ENCODE measurements at regions not wholly inside any gene's neighbourhood (a gene's known extent, or its start where the extent isn't known, plus 50 kb on each side); places are given as distances from the start of the nearest gene placed in this dataset.
"Not testable (repeated sequence)": the region's sequence is repeated elsewhere in the genome, so short reads cannot be mapped to it uniquely, and the experiment has no call there.

- Mint-ChIP-seq H3K4me3 (no peak overlapping the region), H3K27me3 (no peaks in the 10 kb centered on the region), H3K27ac (no peak overlapping the region), H3K9me3 (peaks cover 0 to 5% (median 3%) of the 10 kb centered on the region in 7 donors), H3K36me3 (no peaks in the 10 kb centered on the region), H3K4me1 (no peaks in the 10 kb centered on the region)
- Histone ChIP-seq H3K36me3 (ENCODE audit: control insufficient read depth, insufficient read depth, low read length) (no peaks in the 10 kb centered on the region), H3K4me1 (ENCODE audit: control insufficient read depth, insufficient read depth, low read length, poor library complexity, severe bottlenecking) (no peaks in the 10 kb centered on the region), H3K27me3 (ENCODE audit: control insufficient read depth, insufficient read depth, low read length) (no peaks in the 10 kb centered on the region), H3K9me3 (ENCODE audit: control insufficient read depth in 2 of 2, low read length in 2 of 2) (no peaks in the 10 kb centered on the region), H3K27ac (ENCODE audit: insufficient read depth, low read length, poor library complexity, severe bottlenecking) (no peak overlapping the region), H3K4me3 (ENCODE audit: low read depth, low read length) (no peak overlapping the region)
- no peak for ATAC-seq (ENCODE audit: low read depth in 2 of 2)
- no peak for DNase-seq
These were observed 353.4 kb downstream of the ADAMTS20 start for GRCh38 chr12:43198608-43199007.

- no peak overlapping the region for H3K27ac ChIP-seq (ENCODE audit: insufficient read depth, low read length, poor library complexity, severe bottlenecking)
- ATAC-seq (ENCODE audit: low read depth in 2 of 2) (no peak), DNase-seq (no peak)
- Mint-ChIP-seq H3K27me3 (no peaks in the 10 kb centered on the region), H3K4me3 (no peak overlapping the region), H3K9me3 (peaks cover 0 to 7% (median 4%) of the 10 kb centered on the region in 7 donors), H3K27ac (no peak overlapping the region), H3K4me1 (no peaks in the 10 kb centered on the region), H3K36me3 (no peaks in the 10 kb centered on the region)
- H3K9me3 ChIP-seq (ENCODE audit: control insufficient read depth in 2 of 2, low read length in 2 of 2), result no peaks in the 10 kb centered on the region
- no peaks in the 10 kb centered on the region for H3K27me3 ChIP-seq (ENCODE audit: control insufficient read depth, insufficient read depth, low read length)
- H3K36me3 ChIP-seq (ENCODE audit: control insufficient read depth, insufficient read depth, low read length), result no peaks in the 10 kb centered on the region
- no peak overlapping the region for H3K4me3 ChIP-seq (ENCODE audit: low read depth, low read length)
- no peaks in the 10 kb centered on the region for H3K4me1 ChIP-seq (ENCODE audit: control insufficient read depth, insufficient read depth, low read length, poor library complexity, severe bottlenecking)
These were observed 355.6 kb downstream of the ADAMTS20 start for GRCh38 chr12:43196268-43196907.

GRCh38 chr12:43193096-43193495 lies 358.9 kb downstream of the ADAMTS20 start:
- not testable (repeated sequence) for H3K36me3 ChIP-seq (ENCODE audit: control insufficient read depth, insufficient read depth, low read length); H3K9me3 ChIP-seq (ENCODE audit: control insufficient read depth in 2 of 2, low read length in 2 of 2); DNase-seq; H3K27ac ChIP-seq (ENCODE audit: insufficient read depth, low read length, poor library complexity, severe bottlenecking); H3K4me3 Mint-ChIP-seq; H3K36me3 Mint-ChIP-seq; H3K4me1 ChIP-seq (ENCODE audit: control insufficient read depth, insufficient read depth, low read length, poor library complexity, severe bottlenecking); H3K27me3 ChIP-seq (ENCODE audit: control insufficient read depth, insufficient read depth, low read length); H3K4me1 Mint-ChIP-seq; H3K27ac Mint-ChIP-seq; H3K4me3 ChIP-seq (ENCODE audit: low read depth, low read length); ATAC-seq (ENCODE audit: low read depth in 2 of 2); H3K27me3 Mint-ChIP-seq
- H3K9me3 Mint-ChIP-seq, result peaks cover 0 to 13% (median 6%) of the 10 kb centered on the region in 7 donors

GRCh38 chr12:43192442-43192841 lies 359.6 kb downstream of the ADAMTS20 start:
- not testable (repeated sequence) for H3K27me3 Mint-ChIP-seq; H3K4me3 ChIP-seq (ENCODE audit: low read depth, low read length); H3K36me3 ChIP-seq (ENCODE audit: control insufficient read depth, insufficient read depth, low read length); H3K27ac Mint-ChIP-seq; H3K4me1 ChIP-seq (ENCODE audit: control insufficient read depth, insufficient read depth, low read length, poor library complexity, severe bottlenecking); ATAC-seq (ENCODE audit: low read depth in 2 of 2); H3K27ac ChIP-seq (ENCODE audit: insufficient read depth, low read length, poor library complexity, severe bottlenecking); H3K4me3 Mint-ChIP-seq; H3K9me3 ChIP-seq (ENCODE audit: control insufficient read depth in 2 of 2, low read length in 2 of 2); H3K27me3 ChIP-seq (ENCODE audit: control insufficient read depth, insufficient read depth, low read length); H3K36me3 Mint-ChIP-seq; H3K4me1 Mint-ChIP-seq; DNase-seq
- H3K9me3 Mint-ChIP-seq, result peaks cover 2 to 17% (median 8%) of the 10 kb centered on the region in 7 donors

GRCh38 chr12:43180242-43180641 lies 371.8 kb downstream of the ADAMTS20 start:
- no peaks in the 10 kb centered on the region for H3K9me3 ChIP-seq (ENCODE audit: control insufficient read depth in 2 of 2, low read length in 2 of 2)
- ATAC-seq (ENCODE audit: low read depth in 2 of 2), result no peak
- Mint-ChIP-seq H3K27ac (no peak overlapping the region), H3K9me3 (peaks cover 0 to 12% (median 8%) of the 10 kb centered on the region in 7 donors), H3K4me3 (no peak overlapping the region), H3K4me1 (no peaks in the 10 kb centered on the region), H3K27me3 (no peaks in the 10 kb centered on the region), H3K36me3 (no peaks in the 10 kb centered on the region)
- H3K4me3 ChIP-seq (ENCODE audit: low read depth, low read length), result no peak overlapping the region
- no peaks in the 10 kb centered on the region for H3K36me3 ChIP-seq (ENCODE audit: control insufficient read depth, insufficient read depth, low read length)
- no peak for DNase-seq
- no peaks in the 10 kb centered on the region for H3K4me1 ChIP-seq (ENCODE audit: control insufficient read depth, insufficient read depth, low read length, poor library complexity, severe bottlenecking)
- no peak overlapping the region for H3K27ac ChIP-seq (ENCODE audit: insufficient read depth, low read length, poor library complexity, severe bottlenecking)
- H3K27me3 ChIP-seq (ENCODE audit: control insufficient read depth, insufficient read depth, low read length), result no peaks in the 10 kb centered on the region

- no peak for DNase-seq
- Histone ChIP-seq H3K36me3 (ENCODE audit: control insufficient read depth, insufficient read depth, low read length) (no peaks in the 10 kb centered on the region), H3K27ac (ENCODE audit: insufficient read depth, low read length, poor library complexity, severe bottlenecking) (no peak overlapping the region), H3K4me3 (ENCODE audit: low read depth, low read length) (no peak overlapping the region), H3K27me3 (ENCODE audit: control insufficient read depth, insufficient read depth, low read length) (no peaks in the 10 kb centered on the region), H3K4me1 (ENCODE audit: control insufficient read depth, insufficient read depth, low read length, poor library complexity, severe bottlenecking) (no peaks in the 10 kb centered on the region), H3K9me3 (ENCODE audit: control insufficient read depth in 2 of 2, low read length in 2 of 2) (no peaks in the 10 kb centered on the region)
- Mint-ChIP-seq H3K27me3 (no peaks in the 10 kb centered on the region), H3K4me1 (no peaks in the 10 kb centered on the region), H3K36me3 (no peaks in the 10 kb centered on the region), H3K27ac (no peak overlapping the region), H3K9me3 (peaks cover 0 to 12% (median 8%) of the 10 kb centered on the region in 7 donors), H3K4me3 (no peak overlapping the region)
- ATAC-seq (ENCODE audit: low read depth in 2 of 2), result no peak
These were observed 372.5 kb downstream of the ADAMTS20 start for GRCh38 chr12:43179486-43179885.

- Mint-ChIP-seq H3K27ac (no peak overlapping the region), H3K4me1 (no peaks in the 10 kb centered on the region), H3K36me3 (no peaks in the 10 kb centered on the region), H3K4me3 (no peak overlapping the region), H3K27me3 (no peaks in the 10 kb centered on the region), H3K9me3 (peaks cover 0 to 7% (median 1%) of the 10 kb centered on the region in 7 donors)
- Histone ChIP-seq H3K27me3 (ENCODE audit: control insufficient read depth, insufficient read depth, low read length) (no peaks in the 10 kb centered on the region), H3K9me3 (ENCODE audit: control insufficient read depth in 2 of 2, low read length in 2 of 2) (no peaks in the 10 kb centered on the region), H3K4me3 (ENCODE audit: low read depth, low read length) (no peak overlapping the region), H3K36me3 (ENCODE audit: control insufficient read depth, insufficient read depth, low read length) (no peaks in the 10 kb centered on the region), H3K27ac (ENCODE audit: insufficient read depth, low read length, poor library complexity, severe bottlenecking) (no peak overlapping the region), H3K4me1 (ENCODE audit: control insufficient read depth, insufficient read depth, low read length, poor library complexity, severe bottlenecking) (no peaks in the 10 kb centered on the region)
- ATAC-seq (ENCODE audit: low read depth in 2 of 2) (no peak), DNase-seq (no peak)
These were observed 374.7 kb downstream of the ADAMTS20 start for GRCh38 chr12:43177276-43177675.

GRCh38 chr12:43169115-43169681 lies 382.8 kb downstream of the ADAMTS20 start:
- peaks cover 0 to 4% (median 0%) of the 10 kb centered on the region in 7 donors for H3K9me3 Mint-ChIP-seq
- no peak overlapping the region for H3K27ac ChIP-seq (ENCODE audit: insufficient read depth, low read length, poor library complexity, severe bottlenecking)
- DNase-seq, result no peak
- H3K4me3 ChIP-seq (ENCODE audit: low read depth, low read length), result no peak overlapping the region
- H3K4me1 ChIP-seq (ENCODE audit: control insufficient read depth, insufficient read depth, low read length, poor library complexity, severe bottlenecking), result no peaks in the 10 kb centered on the region
- no peaks in the 10 kb centered on the region for H3K36me3 Mint-ChIP-seq
- H3K27me3 Mint-ChIP-seq, result no peaks in the 10 kb centered on the region
- ATAC-seq (ENCODE audit: low read depth in 2 of 2), result no peak
- H3K27me3 ChIP-seq (ENCODE audit: control insufficient read depth, insufficient read depth, low read length), result no peaks in the 10 kb centered on the region
- H3K27ac Mint-ChIP-seq, result no peak overlapping the region
- no peak overlapping the region for H3K4me3 Mint-ChIP-seq
- no peaks in the 10 kb centered on the region for H3K36me3 ChIP-seq (ENCODE audit: control insufficient read depth, insufficient read depth, low read length)
- no peaks in the 10 kb centered on the region for H3K4me1 Mint-ChIP-seq
- H3K9me3 ChIP-seq (ENCODE audit: control insufficient read depth in 2 of 2, low read length in 2 of 2), result no peaks in the 10 kb centered on the region

All from CD4-positive, CD25-positive, alpha-beta regulatory T cell (primary cell).